Muscle of leg (tissue), 3 donors: ENCODE measurements at regions not wholly inside any gene's neighbourhood (a gene's known extent, or its start where the extent isn't known, plus 50 kb on each side); places are given as distances from the start of the nearest gene placed in this dataset.

Experiments used
- DNase-seq: peaks from one replicate; pipeline ENCODE4 v3.0.0; 2013
- H3K27ac ChIP-seq: one replicate; pipeline ENCODE4 v1.5.1; 2013; ENCODE audit warnings: mild to moderate bottlenecking, low read length, control low read depth
- H3K27me3 ChIP-seq: one replicate; pipeline ENCODE4 v1.6.1; 2013; ENCODE audit warnings: low read length; ENCODE audit not compliant: control insufficient read depth, insufficient read depth
- H3K36me3 ChIP-seq: one replicate; pipeline ENCODE4 v1.6.1; 2013; ENCODE audit warnings: low read length; ENCODE audit not compliant: control insufficient read depth, insufficient read depth
- H3K4me1 ChIP-seq: one replicate; pipeline ENCODE4 v1.6.1; 2013; ENCODE audit warnings: low read length; ENCODE audit not compliant: control insufficient read depth, insufficient read depth
- H3K4me3 ChIP-seq: one replicate; pipeline ENCODE4 v1.5.1; 2013; ENCODE audit warnings: low read length, control low read depth
- H3K9me3 ChIP-seq: replicated peaks from 2 replicates; pipeline ENCODE4 v1.6.1; 2013; ENCODE audit warnings: low read depth, low read length; ENCODE audit not compliant: control insufficient read depth
- WGBS: methylation state at CpG from one replicate; pipeline ENCODE4 v1.1.5; 2013; ENCODE audit warnings: missing lambda C conversion rate; ENCODE audit not compliant: insufficient coverage; 5-methylcytosine and 5-hydroxymethylcytosine counted together

- H3K27me3 ChIP-seq: no peaks in the 10 kb centered on the region
- H3K9me3 ChIP-seq: no peaks in the 10 kb centered on the region
- no peak for DNase-seq
- WGBS: 65% methylated on average over 4 of the region's 5 CpGs
- no peak overlapping the region for H3K4me3 ChIP-seq
- H3K36me3 ChIP-seq: no peaks in the 10 kb centered on the region
- no peak overlapping the region for H3K27ac ChIP-seq
- peaks cover 3% of the 10 kb centered on the region for H3K4me1 ChIP-seq
Measured at GRCh38 chr19:30168760-30169159, 203.4 kb upstream of the ZNF536 start.

- H3K4me1 ChIP-seq: peaks cover 3% of the 10 kb centered on the region
- no peak overlapping the region for H3K4me3 ChIP-seq
- no peaks in the 10 kb centered on the region for H3K36me3 ChIP-seq
- H3K27me3 ChIP-seq: no peaks in the 10 kb centered on the region
- H3K27ac ChIP-seq: no peak overlapping the region
- no peaks in the 10 kb centered on the region for H3K9me3 ChIP-seq
- 79% methylated on average over 7 of the region's 9 CpGs for WGBS
- DNase-seq: no peak
Measured at GRCh38 chr19:30169196-30169900, 202.8 kb upstream of the ZNF536 start.

GRCh38 chr19:30170081-30170480 lies 202.1 kb upstream of the ZNF536 start:
- 93% methylated on average over 7 of the region's 7 CpGs for WGBS
- Histone ChIP-seq H3K4me1 (peaks cover 3% of the 10 kb centered on the region), H3K9me3 (no peaks in the 10 kb centered on the region), H3K4me3 (no peak overlapping the region), H3K36me3 (no peaks in the 10 kb centered on the region), H3K27me3 (no peaks in the 10 kb centered on the region), H3K27ac (no peak overlapping the region)
- no peak for DNase-seq

GRCh38 chr19:30170495-30171137 lies 201.6 kb upstream of the ZNF536 start:
- no peaks in the 10 kb centered on the region for H3K9me3 ChIP-seq
- H3K36me3 ChIP-seq: no peaks in the 10 kb centered on the region
- 93% methylated on average over 6 of the region's 8 CpGs for WGBS
- no peak overlapping the region for H3K27ac ChIP-seq
- no peak for DNase-seq
- H3K4me1 ChIP-seq: peaks cover 3% of the 10 kb centered on the region
- H3K4me3 ChIP-seq: no peak overlapping the region
- no peaks in the 10 kb centered on the region for H3K27me3 ChIP-seq

- Histone ChIP-seq H3K4me1 (peaks cover 3% of the 10 kb centered on the region), H3K36me3 (no peaks in the 10 kb centered on the region), H3K27ac (no peak overlapping the region), H3K4me3 (no peak overlapping the region), H3K27me3 (no peaks in the 10 kb centered on the region), H3K9me3 (no peaks in the 10 kb centered on the region)
- 98% methylated on average over 3 of the region's 3 CpGs for WGBS
- DNase-seq: no peak
Measured at GRCh38 chr19:30171138-30171635, 201.0 kb upstream of the ZNF536 start.

- H3K9me3 ChIP-seq: no peaks in the 10 kb centered on the region
- 74% methylated on average over 10 of the region's 10 CpGs for WGBS
- DNase-seq: no peak
Measured at GRCh38 chr19:30171795-30172612, 200.2 kb upstream of the ZNF536 start.

GRCh38 chr19:30172613-30173242 lies 199.5 kb upstream of the ZNF536 start:
- no peak for DNase-seq
- WGBS: 69% methylated on average over 4 of the region's 8 CpGs
- peaks cover 3% of the 10 kb centered on the region for H3K4me1 ChIP-seq
- no peaks in the 10 kb centered on the region for H3K36me3 ChIP-seq
- no peak overlapping the region for H3K4me3 ChIP-seq
- H3K27me3 ChIP-seq: no peaks in the 10 kb centered on the region
- H3K27ac ChIP-seq: no peak overlapping the region
- H3K9me3 ChIP-seq: no peaks in the 10 kb centered on the region

More at GRCh38 chr19:30171795-30172612, 200.2 kb upstream of the ZNF536 start:
- no peak overlapping the region for H3K4me3 ChIP-seq
- no peaks in the 10 kb centered on the region for H3K27me3 ChIP-seq
- H3K27ac ChIP-seq: no peak overlapping the region
- peaks cover 3% of the 10 kb centered on the region for H3K4me1 ChIP-seq
- H3K36me3 ChIP-seq: no peaks in the 10 kb centered on the region

GRCh38 chr19:30173593-30174356 lies 198.4 kb upstream of the ZNF536 start:
- peaks cover 3% of the 10 kb centered on the region for H3K4me1 ChIP-seq

GRCh38 chr19:30174357-30174645 lies 197.9 kb upstream of the ZNF536 start:
- Histone ChIP-seq H3K36me3 (no peaks in the 10 kb centered on the region), H3K4me1 (peaks cover 3% of the 10 kb centered on the region), H3K27me3 (no peaks in the 10 kb centered on the region), H3K27ac (no peak overlapping the region), H3K9me3 (no peaks in the 10 kb centered on the region), H3K4me3 (no peak overlapping the region)
- WGBS: 83% methylated on average over 1 of the region's 4 CpGs
- no peak for DNase-seq

More at GRCh38 chr19:30173593-30174356, 198.4 kb upstream of the ZNF536 start:
- Histone ChIP-seq H3K36me3 (no peaks in the 10 kb centered on the region), H3K4me3 (no peak overlapping the region), H3K9me3 (no peaks in the 10 kb centered on the region), H3K27ac (no peak overlapping the region), H3K27me3 (no peaks in the 10 kb centered on the region)
- DNase-seq: no peak
- 65% methylated on average over 3 of the region's 13 CpGs for WGBS
